CD14-positive monocyte (primary cell): ENCODE measurements at regions not wholly inside any gene's neighbourhood (a gene's known extent, or its start where the extent isn't known, plus 50 kb on each side); places are given as distances from the start of the nearest gene placed in this dataset.
A peak's percentile ranks its signal among the peaks of the same experiment; 100 is the strongest.

Experiments
- DNase-seq, 3 donors: peaks; one replicate each; pipeline ENCODE4 v3.0.0-alpha.2; 2011 to 2022
- H2AFZ ChIP-seq: 2 replicates; pipeline ENCODE4 v1.6.0; 2012; ENCODE audit warnings: mild to moderate bottlenecking, low read depth, low read length, inconsistent platforms; ENCODE audit not compliant: insufficient read depth, poor library complexity, severe bottlenecking
- H3K27ac ChIP-seq, 2 donors: 1 replicate in 1 of 2; 2 replicates in 1 of 2; pipeline ENCODE4 v1.5.1; 2012 to 2013; ENCODE audit warnings: low read length in 2 of 2, control low read depth in 1 of 2, inconsistent platforms in 1 of 2, low read depth in 1 of 2, mild to moderate bottlenecking in 1 of 2
- H3K27me3 ChIP-seq, 2 donors: one replicate each; pipeline versions ENCODE4 v1.6.0 to v1.6.1; 2011 to 2013; ENCODE audit warnings: low read length in 2 of 2; ENCODE audit not compliant: control insufficient read depth in 2 of 2, insufficient read depth in 2 of 2
- H3K36me3 ChIP-seq, 2 donors: replicated peaks in 1 of 2; 1 replicate in 1 of 2; 2 replicates in 1 of 2; pipeline versions ENCODE4 v1.5.1 to v1.6.1; 2012 to 2013; ENCODE audit warnings: low read length in 2 of 2, control low read depth in 1 of 2, inconsistent platforms in 1 of 2, mild to moderate bottlenecking in 1 of 2; ENCODE audit not compliant: insufficient read depth in 2 of 2, control insufficient read depth in 1 of 2
- H3K4me1 ChIP-seq, 2 donors: 1 replicate in 1 of 2; 2 replicates in 1 of 2; pipeline versions ENCODE4 v1.5.1 to v1.6.1; 2012 to 2013; ENCODE audit warnings: low read length in 2 of 2, control low read depth in 1 of 2, inconsistent platforms in 1 of 2, mild to moderate bottlenecking in 1 of 2, moderate library complexity in 1 of 2; ENCODE audit not compliant: insufficient read depth in 2 of 2, control insufficient read depth in 1 of 2
- H3K4me2 ChIP-seq: replicated peaks from 2 replicates; pipeline ENCODE3; 2012; ENCODE audit warnings: low read length, moderate library complexity, mild to moderate bottlenecking; ENCODE audit not compliant: poor library complexity, severe bottlenecking; ENCODE audit errors: extremely low read depth
- H3K4me3 ChIP-seq, 3 experiments: fragments of 200-600 bp in 1 of 3; sonication (generic) in 1 of 3; replicated peaks in 1 of 3; 1 replicate in 2 of 3; 2 replicates in 1 of 3; pipeline ENCODE4 v1.5.1; 2011 to 2013; ENCODE audit warnings: low read length in 3 of 3, mild to moderate bottlenecking in 3 of 3, control low read depth in 2 of 3, low read depth in 2 of 3, inconsistent platforms in 1 of 3, moderate library complexity in 1 of 3
- H3K79me2 ChIP-seq: 2 replicates; pipeline ENCODE4 v1.6.0; 2012; ENCODE audit warnings: mild to moderate bottlenecking, control low read depth, inconsistent platforms, low read length, moderate library complexity; ENCODE audit not compliant: insufficient read depth
- H3K9ac ChIP-seq: 2 replicates; pipeline ENCODE4 v1.6.0; 2017; ENCODE audit warnings: low read length, mild to moderate bottlenecking; ENCODE audit not compliant: insufficient read depth, poor library complexity, severe bottlenecking
- H3K9me3 ChIP-seq, 2 donors: replicated peaks in 1 of 2; 1 replicate in 1 of 2; 2 replicates in 1 of 2; pipeline versions ENCODE4 v1.5.1 to v1.6.1; 2012 to 2013; ENCODE audit warnings: low read length in 2 of 2, control low read depth in 1 of 2; ENCODE audit not compliant: control insufficient read depth in 1 of 2, insufficient read depth in 1 of 2
- H4K20me1 ChIP-seq: 2 replicates; pipeline ENCODE4 v1.6.0; 2012; ENCODE audit warnings: mild to moderate bottlenecking, low read length, control low read depth, moderate library complexity; ENCODE audit not compliant: insufficient read depth
- H3K27ac Mint-ChIP-seq, 7 donors: one replicate each; pipeline ENCODE4 v1.8.0; 2020; ENCODE audit warnings: mild to moderate bottlenecking in 7 of 7, mixed read lengths in 7 of 7, moderate library complexity in 6 of 7, inconsistent platforms in 2 of 7
- H3K27me3 Mint-ChIP-seq, 3 donors: one replicate each; pipeline ENCODE4 v1.8.0; 2021 to 2022; ENCODE audit warnings: low read depth in 3 of 3, mild to moderate bottlenecking in 3 of 3, mixed read lengths in 3 of 3, moderate library complexity in 3 of 3, inconsistent platforms in 1 of 3
- H3K36me3 Mint-ChIP-seq, 2 donors: one replicate each; pipeline ENCODE4 v1.8.0; 2020; ENCODE audit warnings: mixed read lengths in 2 of 2, inconsistent platforms in 1 of 2, mild to moderate bottlenecking in 1 of 2
- H3K4me1 Mint-ChIP-seq: one replicate; pipeline ENCODE4 v1.8.0; 2020; ENCODE audit warnings: mild to moderate bottlenecking, mixed read lengths
- H3K4me3 Mint-ChIP-seq, 2 donors: one replicate each; pipeline ENCODE4 v1.8.0; 2020; ENCODE audit warnings: mild to moderate bottlenecking in 2 of 2, mixed read lengths in 2 of 2, moderate library complexity in 1 of 2
- H3K9me3 Mint-ChIP-seq, 7 donors: one replicate each; pipeline ENCODE4 v1.8.0; 2020 to 2022; ENCODE audit warnings: mixed read lengths in 7 of 7, mild to moderate bottlenecking in 6 of 7, moderate library complexity in 6 of 7, inconsistent platforms in 2 of 7
- CTCF ChIP-seq: fragments of 200-600 bp; IDR thresholded peaks from one replicate; pipeline ENCODE4 v1.8.0; 2022; ENCODE audit warnings: antibody characterized with exemption, mild to moderate bottlenecking
- WGBS: methylation state at CpG from one replicate; pipeline ENCODE4 v1.1.5; 2013; ENCODE audit warnings: missing lambda C conversion rate; ENCODE audit not compliant: insufficient coverage; 5-methylcytosine and 5-hydroxymethylcytosine counted together
- intact Hi-C, 2 donors: fragments of 100-400 bp; cut with micrococcal nuclease; formaldehyde crosslinking; loops; one replicate each; pipeline versions ENCODE4 v1.15.0 to v1.15.1; 2023

GRCh38 chr2:225996462-225996828, 596.9 kb downstream of the NYAP2 start:
- Histone ChIP-seq H3K4me3 (no peak overlapping the region), H3K4me1 (peaks cover 4 to 11% of the 10 kb centered on the region in 2 donors), H3K79me2 (no peaks in the 10 kb centered on the region), H3K9me3 (no peaks in the 10 kb centered on the region), H3K27me3 (no peaks in the 10 kb centered on the region), H3K36me3 (no peaks in the 10 kb centered on the region), H2AFZ (no peak overlapping the region), H3K27ac (peak overlapping the region in 1 of 2 donors; percentile 9), H3K4me2 (no peak overlapping the region), H4K20me1 (no peaks in the 10 kb centered on the region), H3K9ac (no peak overlapping the region)
- H3K27ac Mint-ChIP-seq, result no peak overlapping the region
- H3K9me3 Mint-ChIP-seq, result peaks cover 0 to 8% (median 4%) of the 10 kb centered on the region in 7 donors
- H3K27me3 Mint-ChIP-seq, result peaks cover 0 to 4% (median 0%) of the 10 kb centered on the region in 3 donors
- H3K4me1 Mint-ChIP-seq, result peaks cover 2% of the 10 kb centered on the region
- peaks cover 0 to 1% of the 10 kb centered on the region in 2 donors for H3K36me3 Mint-ChIP-seq
- DNase-seq, result peak; percentile 19 to 33 (median 25)
- intact Hi-C loops, result no loop called here
- no peak for TF ChIP-seq CTCF
- no CpG with 5 or more reads among the region's 2 CpGs for WGBS
- no peak overlapping the region for H3K4me3 Mint-ChIP-seq

GRCh38 chr2:225995796-225996461, 596.4 kb downstream of the NYAP2 start:
- Histone ChIP-seq H3K9me3 (no peaks in the 10 kb centered on the region), H3K36me3 (no peaks in the 10 kb centered on the region), H3K4me1 (peaks cover 4 to 11% of the 10 kb centered on the region in 2 donors), H3K27ac (peak overlapping the region in 1 of 2 donors; percentile 9), H3K79me2 (no peaks in the 10 kb centered on the region), H3K27me3 (no peaks in the 10 kb centered on the region), H2AFZ (peak overlapping the region; percentile 52), H4K20me1 (no peaks in the 10 kb centered on the region), H3K4me2 (no peak overlapping the region), H3K4me3 (no peak overlapping the region), H3K9ac (no peak overlapping the region)
- H3K27me3 Mint-ChIP-seq, result peaks cover 0 to 5% (median 0%) of the 10 kb centered on the region in 3 donors
- TF ChIP-seq CTCF, result no peak
- intact Hi-C loops, result no loop called here
- peaks cover 0 to 1% of the 10 kb centered on the region in 2 donors for H3K36me3 Mint-ChIP-seq
- DNase-seq, result peak in 2 of 3 donors; percentile 23 to 65
- no CpG with 5 or more reads among the region's 2 CpGs for WGBS
- H3K4me3 Mint-ChIP-seq, result no peak overlapping the region
- H3K9me3 Mint-ChIP-seq, result peaks cover 0 to 10% (median 4%) of the 10 kb centered on the region in 7 donors
- peak overlapping the region in 1 of 7 donors; percentile 86 for H3K27ac Mint-ChIP-seq
- peaks cover 2% of the 10 kb centered on the region for H3K4me1 Mint-ChIP-seq
